ENCODE measurements at regions not wholly inside any gene's neighbourhood (a gene's known extent, or its start where the extent isn't known, plus 50 kb on each side); places are given as distances from the start of the nearest gene placed in this dataset.
"Not testable (repeated sequence)": the region's sequence is repeated elsewhere in the genome, so short reads cannot be mapped to it uniquely, and the experiment has no call there.

- DNase-seq, result no peak
Measured at GRCh38 chr6:11450037-11450436, 87.5 kb upstream of the TMEM170B start.

- DNase-seq, result no peak
Measured at GRCh38 chr6:11449408-11449807, 88.1 kb upstream of the TMEM170B start.

GRCh38 chr6:11448038-11448437, 89.5 kb upstream of the TMEM170B start:
- DNase-seq, result no peak

- no peak for DNase-seq
Measured at GRCh38 chr6:11447265-11447664, 90.3 kb upstream of the TMEM170B start.

- no peak for DNase-seq
Measured at GRCh38 chr6:11445146-11445545, 92.4 kb upstream of the TMEM170B start.

- DNase-seq, result not testable (repeated sequence)
Measured at GRCh38 chr6:11443125-11443524, 94.4 kb upstream of the TMEM170B start.

- no peak for DNase-seq
Measured at GRCh38 chr6:11442495-11442894, 95.1 kb upstream of the TMEM170B start.

- no peak for DNase-seq
Measured at GRCh38 chr6:11439876-11440275, 97.7 kb upstream of the TMEM170B start.

- no peak for DNase-seq
Measured at GRCh38 chr6:11439017-11439420, 98.5 kb upstream of the TMEM170B start.

GRCh38 chr6:11437824-11438459, 99.6 kb upstream of the TMEM170B start:
- DNase-seq, result no peak

- DNase-seq, result no peak
Measured at GRCh38 chr6:11436508-11437096, 100.9 kb upstream of the TMEM170B start.

- no peak for DNase-seq
Measured at GRCh38 chr6:11434565-11435326, 102.8 kb upstream of the TMEM170B start.

- no peak for DNase-seq
Measured at GRCh38 chr6:11433860-11434259, 103.7 kb upstream of the TMEM170B start.

GRCh38 chr6:11432713-11433450, 104.7 kb upstream of the TMEM170B start:
- DNase-seq, result no peak

GRCh38 chr6:11432091-11432490, 105.5 kb upstream of the TMEM170B start:
- no peak for DNase-seq

- no peak for DNase-seq
Measured at GRCh38 chr6:11431455-11431937, 106.1 kb upstream of the TMEM170B start.

GRCh38 chr6:11430036-11430435, 107.5 kb upstream of the TMEM170B start:
- no peak for DNase-seq

GRCh38 chr6:11429577-11429976, 108.0 kb upstream of the TMEM170B start:
- no peak for DNase-seq

- DNase-seq, result no peak
Measured at GRCh38 chr6:11428895-11429294, 108.7 kb upstream of the TMEM170B start.

- DNase-seq, result no peak
Measured at GRCh38 chr6:11428371-11428770, 109.2 kb upstream of the TMEM170B start.

GRCh38 chr6:11427723-11428245, 109.8 kb upstream of the TMEM170B start:
- no peak for DNase-seq

- no peak for DNase-seq
Measured at GRCh38 chr6:11427091-11427722, 110.3 kb upstream of the TMEM170B start.

- DNase-seq, result no peak
Measured at GRCh38 chr6:11426571-11426970, 111.0 kb upstream of the TMEM170B start.
